GM12878 (cell line): ENCODE measurements at regions not wholly inside any gene's neighbourhood (a gene's known extent, or its start where the extent isn't known, plus 50 kb on each side); places are given as distances from the start of the nearest gene placed in this dataset.
A peak's percentile ranks its signal among the peaks of the same experiment; 100 is the strongest.

Experiments used
- ATAC-seq: fragments of 200-7000 bp; cut with Tn5 transposase; 3 replicates; pipeline ENCODE4 v1.9.1; 2020; ENCODE audit warnings: mild to moderate bottlenecking, moderate library complexity
- BruUV-seq: library from RNA; stranded (reverse); fragments of 400-500 nt; replicated peaks from 2 replicates; lab custom pipeline; 2021; lab: Mats Ljungman, UMichigan
- CTCF ChIA-PET: fragments of 300-600 bp; sonication (Branson Sonifier 250); formaldehyde crosslinking; extraction: SDS; loops from one replicate; lab custom pipeline; 2021; ENCODE audit warnings: inconsistent platforms; lab: Yijun Ruan, JAX
- POLR2A ChIA-PET: fragments of 350-600 bp; formaldehyde crosslinking; extraction: SDS; loops from one replicate; lab custom pipeline; 2021; ENCODE audit warnings: inconsistent platforms; lab: Charles Lee
- RAD21 ChIA-PET: fragments of 300-600 bp; sonication (Branson Sonifier 250); formaldehyde crosslinking; loops from one replicate; lab custom pipeline; 2023; ENCODE audit warnings: antibody characterized with exemption; ENCODE audit not compliant: unreplicated experiment; lab: Charles Lee
- SMC1A ChIA-PET: fragments of 300-600 bp; sonication (Branson Sonifier 250); formaldehyde crosslinking; loops from one replicate; lab custom pipeline; 2023; ENCODE audit not compliant: unreplicated experiment, uncharacterized antibody; lab: Charles Lee
- DNase-seq: peaks from one replicate; pipeline ENCODE4 v3.0.0-alpha.2; 2011; ENCODE audit warnings: low read depth, low spot score
- FAIRE-seq: peaks from 3 replicates; lab custom pipeline; 2011; peaks lifted over from hg19 to GRCh38; lab: Jason Lieb, UNC
- H2AFZ ChIP-seq: 2 replicates; pipeline ENCODE4 v1.6.0; 2011; ENCODE audit warnings: low read depth, low read length, control low read depth; ENCODE audit not compliant: control insufficient read depth
- H3K27ac ChIP-seq: 2 replicates; pipeline ENCODE4 v1.5.1; 2011; ENCODE audit warnings: control low read depth; ENCODE audit not compliant: control insufficient read depth, insufficient read depth
- H3K27me3 ChIP-seq, 2 experiments: replicated peaks in 1 of 2; 2 replicates each; pipeline versions ENCODE4 v1.6.0 to v1.6.1; 2011; ENCODE audit warnings: low read length in 1 of 2; ENCODE audit not compliant: control insufficient read depth in 2 of 2, insufficient read depth in 2 of 2
- H3K36me3 ChIP-seq, 2 experiments: 2 replicates each; pipeline ENCODE4 v1.5.1; 2011; ENCODE audit warnings: low read length in 1 of 2; ENCODE audit not compliant: control insufficient read depth in 2 of 2, insufficient read depth in 2 of 2
- H3K4me1 ChIP-seq: 2 replicates; pipeline ENCODE4 v1.6.1; 2011; ENCODE audit warnings: mild to moderate bottlenecking, low read length, moderate library complexity, mixed read lengths; ENCODE audit not compliant: control insufficient read depth, insufficient read depth
- H3K4me2 ChIP-seq: 2 replicates; pipeline ENCODE4 v1.6.0; 2011; ENCODE audit warnings: control low read depth; ENCODE audit not compliant: control insufficient read depth, insufficient read depth
- H3K4me3 ChIP-seq: fragments of 200-600 bp; sonication (generic); 2 replicates; pipeline ENCODE4 v1.5.1; 2016
- H3K79me2 ChIP-seq: 2 replicates; pipeline ENCODE4 v1.6.0; 2011; ENCODE audit warnings: low read length; ENCODE audit not compliant: control insufficient read depth, insufficient read depth
- H3K9ac ChIP-seq: 2 replicates; pipeline ENCODE4 v1.8.0; 2011; ENCODE audit warnings: low read length, control low read depth, mixed read lengths; ENCODE audit not compliant: control insufficient read depth, insufficient read depth
- H3K9me3 ChIP-seq: replicated peaks from 3 replicates; pipeline ENCODE4 v1.5.1; 2011; ENCODE audit warnings: mild to moderate bottlenecking, low read length; ENCODE audit not compliant: control insufficient read depth, insufficient read depth
- H4K20me1 ChIP-seq: 2 replicates; pipeline ENCODE4 v1.6.0; 2011; ENCODE audit not compliant: control insufficient read depth, insufficient read depth
- ATF7 ChIP-seq: fragments of 450-650 bp; IDR thresholded peaks from 2 replicates; pipeline ENCODE4 v1.6.1; 2016; ENCODE audit warnings: low read depth, mild to moderate bottlenecking
- CBFB ChIP-seq: IDR thresholded peaks from 2 replicates; pipeline ENCODE4 v1.6.1; 2016; ENCODE audit warnings: antibody characterized with exemption, low read depth
- DPF2 ChIP-seq: fragments of 450-650 bp; IDR thresholded peaks from 2 replicates; pipeline ENCODE4 v1.6.1; 2017; ENCODE audit warnings: mild to moderate bottlenecking
- HDAC2 ChIP-seq: fragments of 200-600 bp; sonication (generic); IDR thresholded peaks from 2 replicates; pipeline ENCODE4 v1.6.1; 2017
- MEF2A ChIP-seq: IDR thresholded peaks from 2 replicates; pipeline ENCODE4 v1.6.1; 2011; ENCODE audit warnings: low read depth, mild to moderate bottlenecking, low read length, moderate library complexity; ENCODE audit not compliant: insufficient read depth
- MTA2 ChIP-seq: fragments of 450-650 bp; IDR thresholded peaks from 2 replicates; pipeline ENCODE4 v1.6.1; 2016; ENCODE audit warnings: low read depth, mild to moderate bottlenecking, moderate library complexity
- ZNF622 ChIP-seq: fragments of 450-650 bp; IDR thresholded peaks from 2 replicates; pipeline ENCODE4 v1.6.1; 2017; ENCODE audit warnings: mild to moderate bottlenecking, inconsistent platforms
- WGBS: methylation state at CpG from one replicate; pipeline ENCODE4 v1.1.6; 2016; ENCODE audit warnings: low lambda C conversion rate; ENCODE audit not compliant: insufficient replicate concordance, insufficient coverage; ENCODE audit errors: missing lambda C conversion rate; 5-methylcytosine and 5-hydroxymethylcytosine counted together
- in situ Hi-C: fragments of 300-500 bp; cut with MboI; formaldehyde crosslinking; loops from 9 replicates; pipeline ENCODE4 v1.14.3; 2018; ENCODE audit warnings: mixed read lengths
- intact Hi-C: fragments of 100-400 bp; cut with micrococcal nuclease; formaldehyde crosslinking; loops from one replicate; pipeline ENCODE4 v1.14.2; 2022; ENCODE audit not compliant: unreplicated experiment
- TF ChIP-seq, protein P1 (sequence below), 3 experiments: IDR thresholded peaks in 2 of 3; conservative IDR thresholded peaks in 1 of 3; 2 replicates each; pipeline ENCODE4 v1.5.1; 2011; ENCODE audit warnings: low read depth in 3 of 3, low read length in 3 of 3, mild to moderate bottlenecking in 3 of 3, control low read depth in 2 of 3, moderate library complexity in 2 of 3, inconsistent platforms in 1 of 3, mixed read lengths in 1 of 3; ENCODE audit not compliant: control insufficient read depth in 2 of 3, insufficient read depth in 1 of 3; ENCODE audit errors: extremely low read depth in 1 of 3

DNA sequence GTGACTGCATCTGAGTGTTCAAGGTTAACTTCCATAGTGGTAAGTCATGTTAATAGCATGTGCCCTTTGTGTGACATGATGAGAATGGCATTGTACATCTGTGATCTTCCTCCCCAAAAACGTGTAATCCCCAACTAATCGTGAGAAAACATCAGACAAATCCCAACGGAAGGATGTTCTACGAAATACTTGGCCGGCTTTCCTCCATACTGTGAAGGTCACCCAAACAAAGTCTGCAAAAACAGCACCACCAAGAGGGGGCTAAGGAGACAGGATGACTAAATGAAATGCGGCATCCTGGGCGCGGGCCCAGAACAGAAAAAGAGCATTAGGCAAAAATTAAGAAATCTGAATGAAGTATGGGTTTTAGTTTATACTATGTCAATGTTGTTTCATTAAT lies 81.8 kb downstream of the MED10 start:
- Histone ChIP-seq H3K4me1 (no peaks in the 10 kb centered on the region), H3K27me3 (no peaks in the 10 kb centered on the region), H3K79me2 (no peaks in the 10 kb centered on the region), H4K20me1 (no peaks in the 10 kb centered on the region), H3K36me3 (no peaks in the 10 kb centered on the region), H2AFZ (no peak overlapping the region), H3K4me3 (no peak overlapping the region), H3K9me3 (no peaks in the 10 kb centered on the region), H3K4me2 (no peak overlapping the region), H3K27ac (no peak overlapping the region), H3K9ac (no peak overlapping the region)
- RAD21 ChIA-PET: no interaction called here
- DNase-seq: no peak
- no TSS peak for BruUV-seq
- no peak for FAIRE-seq
- POLR2A ChIA-PET: no interaction called here
- no peak for ATAC-seq
- CTCF ChIA-PET: interaction anchor here (0.6 to 0.7 kb wide), 2 partner anchors 87 to 533 kb away, joined by 3 read pairs; no protein-coding TSS in a partner anchor
- TF ChIP-seq MTA2 (no peak), ATF7 (no peak), MEF2A (no peak), CBFB (no peak), HDAC2 (no peak), DPF2 (no peak), ZNF622 (no peak)
- TF ChIP-seq, protein P1, sequence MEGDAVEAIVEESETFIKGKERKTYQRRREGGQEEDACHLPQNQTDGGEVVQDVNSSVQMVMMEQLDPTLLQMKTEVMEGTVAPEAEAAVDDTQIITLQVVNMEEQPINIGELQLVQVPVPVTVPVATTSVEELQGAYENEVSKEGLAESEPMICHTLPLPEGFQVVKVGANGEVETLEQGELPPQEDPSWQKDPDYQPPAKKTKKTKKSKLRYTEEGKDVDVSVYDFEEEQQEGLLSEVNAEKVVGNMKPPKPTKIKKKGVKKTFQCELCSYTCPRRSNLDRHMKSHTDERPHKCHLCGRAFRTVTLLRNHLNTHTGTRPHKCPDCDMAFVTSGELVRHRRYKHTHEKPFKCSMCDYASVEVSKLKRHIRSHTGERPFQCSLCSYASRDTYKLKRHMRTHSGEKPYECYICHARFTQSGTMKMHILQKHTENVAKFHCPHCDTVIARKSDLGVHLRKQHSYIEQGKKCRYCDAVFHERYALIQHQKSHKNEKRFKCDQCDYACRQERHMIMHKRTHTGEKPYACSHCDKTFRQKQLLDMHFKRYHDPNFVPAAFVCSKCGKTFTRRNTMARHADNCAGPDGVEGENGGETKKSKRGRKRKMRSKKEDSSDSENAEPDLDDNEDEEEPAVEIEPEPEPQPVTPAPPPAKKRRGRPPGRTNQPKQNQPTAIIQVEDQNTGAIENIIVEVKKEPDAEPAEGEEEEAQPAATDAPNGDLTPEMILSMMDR (IDR thresholded peaks at IDR 0.05 in 2 of 3, conservative IDR thresholded peaks at IDR 0.05 in 1 of 3; ENCODE audit: control insufficient read depth in 2 of 3, extremely low read depth in 1 of 3, insufficient read depth in 1 of 3, low read depth in 3 of 3, low read length in 3 of 3): peak in 1 of 3 experiments; percentile 0; a peak in 1 of 6 replicates
- in situ Hi-C loops: no loop called here
- SMC1A ChIA-PET: interaction anchor here (0.6 to 1.0 kb wide), 5 partner anchors 9 to 772 kb away, joined by 3 to 4 read pairs (median 3); no protein-coding TSS in a partner anchor
- intact Hi-C loops: no loop called here
- 54% methylated on average over 8 of the region's 8 CpGs for WGBS
